ENCODE measurements at regions not wholly inside any gene's neighbourhood (a gene's known extent, or its start where the extent isn't known, plus 50 kb on each side); places are given as distances from the start of the nearest gene placed in this dataset.
"Not testable (repeated sequence)": the region's sequence is repeated elsewhere in the genome, so short reads cannot be mapped to it uniquely, and the experiment has no call there.

DNA sequence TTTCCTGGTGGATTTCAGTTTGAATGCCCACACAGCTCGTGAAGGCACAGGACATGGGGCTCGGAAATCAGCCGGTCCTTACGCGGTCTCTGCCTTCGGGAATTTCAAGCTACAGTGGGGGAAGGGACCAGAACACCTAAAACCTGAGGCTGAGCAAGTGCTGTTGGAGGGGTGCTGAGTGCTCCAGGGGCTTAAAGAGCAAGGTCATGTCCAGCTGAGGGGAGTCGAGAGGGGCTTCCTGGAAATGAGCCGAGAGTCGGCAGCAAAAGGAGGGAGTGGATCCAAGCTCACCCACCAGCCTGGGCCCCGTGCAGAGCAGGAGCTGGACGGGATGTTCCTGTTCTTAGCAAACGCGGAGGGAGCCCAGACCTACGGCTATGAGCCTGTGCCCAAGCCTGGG lies 73.2 kb upstream of the RPL38 start:
- intact Hi-C loops (cut with DNase I) = no loop called here
- no peaks in the 10 kb centered on the region for H3K36me3 ChIP-seq
- TF ChIP-seq, protein P1, sequence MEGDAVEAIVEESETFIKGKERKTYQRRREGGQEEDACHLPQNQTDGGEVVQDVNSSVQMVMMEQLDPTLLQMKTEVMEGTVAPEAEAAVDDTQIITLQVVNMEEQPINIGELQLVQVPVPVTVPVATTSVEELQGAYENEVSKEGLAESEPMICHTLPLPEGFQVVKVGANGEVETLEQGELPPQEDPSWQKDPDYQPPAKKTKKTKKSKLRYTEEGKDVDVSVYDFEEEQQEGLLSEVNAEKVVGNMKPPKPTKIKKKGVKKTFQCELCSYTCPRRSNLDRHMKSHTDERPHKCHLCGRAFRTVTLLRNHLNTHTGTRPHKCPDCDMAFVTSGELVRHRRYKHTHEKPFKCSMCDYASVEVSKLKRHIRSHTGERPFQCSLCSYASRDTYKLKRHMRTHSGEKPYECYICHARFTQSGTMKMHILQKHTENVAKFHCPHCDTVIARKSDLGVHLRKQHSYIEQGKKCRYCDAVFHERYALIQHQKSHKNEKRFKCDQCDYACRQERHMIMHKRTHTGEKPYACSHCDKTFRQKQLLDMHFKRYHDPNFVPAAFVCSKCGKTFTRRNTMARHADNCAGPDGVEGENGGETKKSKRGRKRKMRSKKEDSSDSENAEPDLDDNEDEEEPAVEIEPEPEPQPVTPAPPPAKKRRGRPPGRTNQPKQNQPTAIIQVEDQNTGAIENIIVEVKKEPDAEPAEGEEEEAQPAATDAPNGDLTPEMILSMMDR (IDR thresholded peaks at IDR 0.05) = no peak
- no peaks in the 10 kb centered on the region for H3K9me3 ChIP-seq
- DNase-seq (ENCODE audit: low spot score in 2 of 2) = no peak
- no peaks in the 10 kb centered on the region for H3K27me3 ChIP-seq
- H3K27ac ChIP-seq = no peak overlapping the region
- no peaks in the 10 kb centered on the region for H3K4me1 ChIP-seq
- H3K4me3 ChIP-seq = no peak overlapping the region

DNA sequence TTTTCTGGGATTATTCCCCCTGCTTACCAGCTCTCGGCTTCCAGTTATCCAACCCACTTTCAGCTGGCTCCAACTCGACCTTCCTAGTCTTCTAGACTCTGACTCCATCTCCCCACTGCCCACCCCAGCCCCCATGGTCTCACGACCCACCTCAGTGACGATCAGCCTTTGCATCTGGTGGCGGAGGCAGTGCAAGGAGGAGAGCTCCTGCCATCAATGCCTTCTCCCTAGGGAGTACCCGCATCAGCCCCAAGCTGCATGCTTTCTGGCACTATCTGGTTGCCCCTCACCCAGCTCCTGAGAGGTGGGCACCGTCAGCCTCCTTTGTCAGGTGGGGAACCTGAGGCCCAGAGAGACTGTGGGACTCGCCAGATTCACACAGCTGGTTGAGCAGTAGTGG lies 72.6 kb upstream of the RPL38 start:
- H3K27me3 ChIP-seq = no peaks in the 10 kb centered on the region
- no peaks in the 10 kb centered on the region for H3K9me3 ChIP-seq
- H3K27ac ChIP-seq = no peak overlapping the region
- TF ChIP-seq, protein P1 (IDR thresholded peaks at IDR 0.05) = no peak
- DNase-seq (ENCODE audit: low spot score in 2 of 2) = no peak
- intact Hi-C loops (cut with DNase I) = no loop called here
- no peaks in the 10 kb centered on the region for H3K4me1 ChIP-seq
- H3K4me3 ChIP-seq = no peak overlapping the region
- H3K36me3 ChIP-seq = no peaks in the 10 kb centered on the region

DNA sequence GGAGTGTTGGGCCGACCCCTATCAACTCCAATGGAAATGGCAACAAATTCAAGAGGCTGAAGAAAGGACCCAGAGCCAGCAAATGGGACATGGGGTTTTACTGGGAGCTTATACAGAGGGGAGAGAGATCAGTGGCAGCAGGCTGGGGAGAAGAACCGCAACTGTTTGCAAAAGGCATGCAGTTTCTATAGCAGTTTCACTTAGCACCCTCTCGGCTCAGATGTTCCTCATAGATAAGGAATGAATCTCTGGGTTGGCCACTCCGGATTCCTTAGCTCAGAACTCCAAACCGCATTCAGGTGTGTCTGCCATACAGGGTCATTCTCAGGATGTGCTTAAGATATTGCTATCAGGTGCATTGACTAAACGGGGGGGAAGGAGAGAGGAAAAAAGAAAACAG lies 71.1 kb upstream of the RPL38 start:
- H3K4me3 ChIP-seq = no peak overlapping the region
- TF ChIP-seq, protein P1 (IDR thresholded peaks at IDR 0.05) = no peak
- intact Hi-C loops (cut with DNase I) = no loop called here
- H3K36me3 ChIP-seq = no peaks in the 10 kb centered on the region
- DNase-seq (ENCODE audit: low spot score in 2 of 2) = peak in 1 of 2 donors; percentile 37
- H3K4me1 ChIP-seq = no peaks in the 10 kb centered on the region
- H3K9me3 ChIP-seq = no peaks in the 10 kb centered on the region
- H3K27me3 ChIP-seq = no peaks in the 10 kb centered on the region
- H3K27ac ChIP-seq = no peak overlapping the region

DNA sequence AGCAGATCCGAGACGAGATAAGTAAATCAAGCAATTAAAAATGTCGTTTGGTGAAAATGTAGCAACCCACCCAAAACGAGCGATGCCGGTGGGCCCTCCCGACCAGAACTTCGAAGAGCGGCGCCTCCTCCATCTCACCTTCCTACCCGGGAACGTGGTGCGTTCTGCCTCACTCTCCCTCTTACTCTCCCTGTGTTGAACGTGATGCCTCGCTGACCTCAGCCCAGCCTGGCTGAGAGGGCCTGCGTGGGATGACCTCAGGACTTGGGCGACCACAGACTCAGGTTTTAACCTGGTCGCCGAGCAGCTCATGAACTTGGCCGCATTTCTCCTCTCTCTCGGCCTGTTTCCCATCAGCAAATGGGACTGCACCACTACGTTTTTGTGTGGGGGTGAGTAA lies 69.7 kb upstream of the RPL38 start:
- TF ChIP-seq, protein P1 (IDR thresholded peaks at IDR 0.05) = no peak
- Histone ChIP-seq H3K27me3 (no peaks in the 10 kb centered on the region), H3K4me1 (no peaks in the 10 kb centered on the region), H3K36me3 (no peaks in the 10 kb centered on the region), H3K27ac (no peak overlapping the region), H3K9me3 (no peaks in the 10 kb centered on the region), H3K4me3 (no peak overlapping the region)
- peak in 1 of 2 donors; percentile 21 for DNase-seq (ENCODE audit: low spot score in 2 of 2)
- intact Hi-C loops (cut with DNase I) = no loop called here

DNA sequence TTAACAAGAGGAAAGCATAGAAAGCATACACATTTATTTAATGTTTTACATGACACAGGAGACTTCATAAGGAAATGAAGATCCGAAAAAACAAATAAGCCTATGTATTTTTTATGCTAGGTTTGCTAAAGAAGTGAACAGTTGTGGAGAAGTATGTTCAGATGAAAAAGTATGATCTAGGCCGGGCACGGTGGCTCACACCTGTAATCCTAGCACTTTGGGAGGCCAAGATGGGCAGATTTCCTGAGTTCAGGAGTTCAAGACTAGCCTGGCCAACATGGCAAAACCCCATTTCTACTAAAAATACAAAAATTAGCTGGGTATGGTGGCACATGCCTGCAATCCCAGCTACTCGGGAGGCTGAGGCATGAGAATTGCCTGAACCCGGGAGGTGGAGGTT lies 69.2 kb upstream of the RPL38 start:
- H3K27ac ChIP-seq; H3K4me3 ChIP-seq; intact Hi-C loops (cut with DNase I); H3K36me3 ChIP-seq; H3K4me1 ChIP-seq; H3K9me3 ChIP-seq; H3K27me3 ChIP-seq: not testable (repeated sequence)
- DNase-seq (ENCODE audit: low spot score in 2 of 2) = peak in 1 of 2 donors; percentile 12

DNA sequence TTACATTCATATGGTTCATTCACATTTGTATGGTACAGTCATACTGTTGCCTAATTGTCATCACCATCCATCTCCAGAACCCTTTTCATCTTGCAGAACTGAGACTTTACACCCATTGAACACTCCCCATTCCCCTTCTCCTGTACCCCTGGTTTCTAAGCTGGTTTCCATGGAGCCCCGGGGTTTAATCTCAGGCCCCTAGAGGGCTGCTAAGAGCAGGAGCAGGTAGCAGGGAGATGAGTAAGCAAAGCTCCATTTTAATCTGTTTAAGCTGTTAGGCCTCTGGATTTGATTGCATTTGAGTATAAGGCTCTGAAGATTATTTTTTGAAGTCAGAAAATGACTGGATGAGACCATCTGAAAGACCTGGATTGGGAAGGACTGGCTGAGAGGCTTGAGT lies 68.5 kb upstream of the RPL38 start:
- no peak overlapping the region for H3K27ac ChIP-seq
- TF ChIP-seq, protein P1 (IDR thresholded peaks at IDR 0.05) = no peak
- no peaks in the 10 kb centered on the region for H3K27me3 ChIP-seq
- H3K36me3 ChIP-seq = no peaks in the 10 kb centered on the region
- intact Hi-C loops (cut with DNase I) = no loop called here
- H3K9me3 ChIP-seq = no peaks in the 10 kb centered on the region
- no peaks in the 10 kb centered on the region for H3K4me1 ChIP-seq
- H3K4me3 ChIP-seq = no peak overlapping the region
- DNase-seq (ENCODE audit: low spot score in 2 of 2) = no peak
